ENCODE measurements at regions not wholly inside any gene's neighbourhood (a gene's known extent, or its start where the extent isn't known, plus 50 kb on each side); places are given as distances from the start of the nearest gene placed in this dataset.

- H3K4me1 ChIP-seq, result no peaks in the 10 kb centered on the region
- no peak for DNase-seq
- H3K27ac ChIP-seq, result no peak overlapping the region
- intact Hi-C loops (cut with DNase I), result no loop called here
- H3K36me3 ChIP-seq, result no peaks in the 10 kb centered on the region
- H3K4me3 ChIP-seq, result no peak overlapping the region
- no peak for TF ChIP-seq CTCF (IDR thresholded peaks at IDR 0.05)
- no peaks in the 10 kb centered on the region for H3K9me3 ChIP-seq
- H3K27me3 ChIP-seq, result no peaks in the 10 kb centered on the region
- H3K9ac ChIP-seq (ENCODE audit: low read depth in 2 of 2, low read length in 2 of 2), result no peak overlapping the region
These were observed 343.7 kb downstream of the PDHA2 start for GRCh38 chr4:96183611-96184010.

GRCh38 chr4:96186593-96186992, 346.7 kb downstream of the PDHA2 start:
- Histone ChIP-seq H3K36me3 (no peaks in the 10 kb centered on the region), H3K4me3 (no peak overlapping the region), H3K9ac (ENCODE audit: low read depth in 2 of 2, low read length in 2 of 2) (no peak overlapping the region), H3K27me3 (no peaks in the 10 kb centered on the region), H3K9me3 (no peaks in the 10 kb centered on the region), H3K4me1 (no peaks in the 10 kb centered on the region), H3K27ac (no peak overlapping the region)
- TF ChIP-seq CTCF (IDR thresholded peaks at IDR 0.05), result no peak
- intact Hi-C loops (cut with DNase I), result no loop called here
- no peak for DNase-seq

GRCh38 chr4:96189761-96190160, 349.9 kb downstream of the PDHA2 start:
- H3K27ac ChIP-seq, result no peak overlapping the region
- no peak for TF ChIP-seq CTCF (IDR thresholded peaks at IDR 0.05)
- H3K36me3 ChIP-seq, result no peaks in the 10 kb centered on the region
- no peak overlapping the region for H3K9ac ChIP-seq (ENCODE audit: low read depth in 2 of 2, low read length in 2 of 2)
- intact Hi-C loops (cut with DNase I), result no loop called here
- no peak for DNase-seq
- no peaks in the 10 kb centered on the region for H3K9me3 ChIP-seq
- no peaks in the 10 kb centered on the region for H3K4me1 ChIP-seq
- no peak overlapping the region for H3K4me3 ChIP-seq
- no peaks in the 10 kb centered on the region for H3K27me3 ChIP-seq

DNA sequence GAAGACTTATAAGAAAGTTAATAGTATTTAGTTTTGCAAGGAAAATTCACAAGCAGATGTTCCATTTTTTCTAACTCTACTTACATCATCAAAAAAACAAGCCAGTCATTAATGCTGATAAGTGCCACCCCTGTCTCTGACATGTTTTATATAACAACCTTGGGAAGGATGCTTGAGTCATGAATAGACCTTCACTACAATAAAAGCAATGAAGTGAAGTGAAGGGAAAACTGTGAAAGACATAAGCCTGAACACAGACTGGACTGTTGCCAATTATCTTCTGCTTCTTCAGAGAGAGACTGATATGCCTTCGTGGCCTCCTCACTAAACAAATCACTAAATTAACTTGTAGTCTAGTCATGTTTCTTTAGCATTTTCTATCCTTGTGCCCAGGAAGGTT, 353.2 kb downstream of the PDHA2 start:
- no peaks in the 10 kb centered on the region for H3K4me1 ChIP-seq
- TF ChIP-seq CTCF (IDR thresholded peaks at IDR 0.05), result no peak
- intact Hi-C loops (cut with DNase I), result no loop called here
- H3K27ac ChIP-seq, result no peak overlapping the region
- no peaks in the 10 kb centered on the region for H3K36me3 ChIP-seq
- no peaks in the 10 kb centered on the region for H3K9me3 ChIP-seq
- no peak overlapping the region for H3K4me3 ChIP-seq
- H3K27me3 ChIP-seq, result no peaks in the 10 kb centered on the region
- DNase-seq, result no peak
- H3K9ac ChIP-seq (ENCODE audit: low read depth in 2 of 2, low read length in 2 of 2), result no peak overlapping the region

DNA sequence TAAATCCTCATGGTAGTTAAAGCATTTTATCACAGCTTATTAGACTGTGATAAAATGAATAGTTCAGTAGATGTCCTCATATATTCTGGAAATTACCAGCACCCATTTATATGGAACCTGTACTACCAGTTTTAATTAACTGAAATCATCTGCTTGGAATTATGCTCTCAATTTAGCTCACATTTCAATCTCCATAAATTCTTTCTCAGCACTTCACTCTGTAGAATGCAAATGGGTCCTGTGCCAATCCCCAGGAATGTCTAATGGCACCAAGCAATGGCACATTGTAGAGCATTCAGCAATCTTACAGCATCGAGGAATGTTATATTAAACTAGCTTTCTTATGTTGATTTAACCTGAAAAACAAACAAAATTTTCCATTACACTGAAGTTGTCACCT, 355.1 kb downstream of the PDHA2 start:
- intact Hi-C loops (cut with DNase I), result no loop called here
- Histone ChIP-seq H3K4me3 (no peak overlapping the region), H3K4me1 (no peaks in the 10 kb centered on the region), H3K9ac (ENCODE audit: low read depth in 2 of 2, low read length in 2 of 2) (no peak overlapping the region), H3K27ac (no peak overlapping the region), H3K9me3 (no peaks in the 10 kb centered on the region), H3K27me3 (no peaks in the 10 kb centered on the region), H3K36me3 (no peaks in the 10 kb centered on the region)
- no peak for DNase-seq
- TF ChIP-seq CTCF (IDR thresholded peaks at IDR 0.05), result no peak
